NCI-H187 treated with DMSO at 0.1 percent for 48 hours (cell line): ENCODE measurements at regions not wholly inside any gene's neighbourhood (a gene's known extent, or its start where the extent isn't known, plus 50 kb on each side); places are given as distances from the start of the nearest gene placed in this dataset.

Experiments used
- DNase-seq: peaks from one replicate; lab custom pipeline; 2025; lab: John Stamatoyannopoulos, UW

GRCh38 chr17:36816214-36816906 lies 120.9 kb upstream of the LHX1 start:
- no peak for DNase-seq

- no peak for DNase-seq
Observed at GRCh38 chr17:36816907-36817288, 120.4 kb upstream of the LHX1 start.

- DNase-seq = no peak
Observed at GRCh38 chr17:36817483-36818048, 119.7 kb upstream of the LHX1 start.

- no peak for DNase-seq
Observed at GRCh38 chr17:36818134-36818825, 119.0 kb upstream of the LHX1 start.

GRCh38 chr17:36823850-36824677 lies 113.2 kb upstream of the LHX1 start:
- no peak for DNase-seq

GRCh38 chr17:36824678-36825101 lies 112.6 kb upstream of the LHX1 start:
- no peak for DNase-seq

- DNase-seq = no peak
Observed at GRCh38 chr17:36825113-36825512, 112.2 kb upstream of the LHX1 start.

- DNase-seq = no peak
Observed at GRCh38 chr17:36825521-36825920, 111.8 kb upstream of the LHX1 start.

- no peak for DNase-seq
Observed at GRCh38 chr17:36825951-36826350, 111.3 kb upstream of the LHX1 start.

GRCh38 chr17:36827081-36827480 lies 110.2 kb upstream of the LHX1 start:
- DNase-seq = no peak

- DNase-seq = no peak
Observed at GRCh38 chr17:36829676-36830075, 107.6 kb upstream of the LHX1 start.

- DNase-seq = no peak
Observed at GRCh38 chr17:36833279-36833678, 104.0 kb upstream of the LHX1 start.

- no peak for DNase-seq
Observed at GRCh38 chr17:36835036-36835435, 102.2 kb upstream of the LHX1 start.

GRCh38 chr17:36837195-36837938 lies 99.9 kb upstream of the LHX1 start:
- DNase-seq = no peak

- DNase-seq = no peak
Observed at GRCh38 chr17:36837939-36838272, 99.4 kb upstream of the LHX1 start.

- no peak for DNase-seq
Observed at GRCh38 chr17:36839256-36839655, 98.0 kb upstream of the LHX1 start.

GRCh38 chr17:36840796-36841195 lies 96.5 kb upstream of the LHX1 start:
- DNase-seq = no peak

GRCh38 chr17:36842231-36842819 lies 95.0 kb upstream of the LHX1 start:
- DNase-seq = no peak

- DNase-seq = no peak
Observed at GRCh38 chr17:36842963-36843558, 94.2 kb upstream of the LHX1 start.

- DNase-seq = no peak
Observed at GRCh38 chr17:36844013-36844412, 93.3 kb upstream of the LHX1 start.

- no peak for DNase-seq
Observed at GRCh38 chr17:36844601-36845000, 92.7 kb upstream of the LHX1 start.
